ENCODE measurements at regions not wholly inside any gene's neighbourhood (a gene's known extent, or its start where the extent isn't known, plus 50 kb on each side); places are given as distances from the start of the nearest gene placed in this dataset.

DNA sequence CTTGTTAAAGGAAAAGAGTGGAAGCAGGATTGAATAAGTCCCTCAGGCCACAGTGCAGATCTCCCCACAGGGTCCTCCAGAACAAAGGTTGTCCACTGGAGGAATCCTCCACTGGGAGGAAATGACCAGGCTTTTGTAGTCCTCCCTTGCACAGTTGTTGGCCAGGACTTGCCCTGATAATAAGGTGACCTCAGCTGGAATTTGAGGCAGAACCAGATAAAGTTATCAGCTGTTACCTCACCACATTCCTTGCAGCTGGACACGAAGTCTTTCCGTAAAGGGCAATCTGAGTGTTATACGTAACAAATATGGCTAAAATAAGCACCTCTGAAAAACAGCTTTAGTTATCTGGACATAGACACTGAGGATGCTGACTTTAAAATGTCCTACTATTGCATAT is 83.5 kb upstream of the NAALADL2 start:
- Histone ChIP-seq H3F3A (ENCODE audit: insufficient read depth) (no peaks in the 10 kb centered on the region), H3K4me2 (ENCODE audit: low read depth, low read length, poor library complexity, severe bottlenecking) (no peak overlapping the region)
- TF ChIP-seq, protein P1, sequence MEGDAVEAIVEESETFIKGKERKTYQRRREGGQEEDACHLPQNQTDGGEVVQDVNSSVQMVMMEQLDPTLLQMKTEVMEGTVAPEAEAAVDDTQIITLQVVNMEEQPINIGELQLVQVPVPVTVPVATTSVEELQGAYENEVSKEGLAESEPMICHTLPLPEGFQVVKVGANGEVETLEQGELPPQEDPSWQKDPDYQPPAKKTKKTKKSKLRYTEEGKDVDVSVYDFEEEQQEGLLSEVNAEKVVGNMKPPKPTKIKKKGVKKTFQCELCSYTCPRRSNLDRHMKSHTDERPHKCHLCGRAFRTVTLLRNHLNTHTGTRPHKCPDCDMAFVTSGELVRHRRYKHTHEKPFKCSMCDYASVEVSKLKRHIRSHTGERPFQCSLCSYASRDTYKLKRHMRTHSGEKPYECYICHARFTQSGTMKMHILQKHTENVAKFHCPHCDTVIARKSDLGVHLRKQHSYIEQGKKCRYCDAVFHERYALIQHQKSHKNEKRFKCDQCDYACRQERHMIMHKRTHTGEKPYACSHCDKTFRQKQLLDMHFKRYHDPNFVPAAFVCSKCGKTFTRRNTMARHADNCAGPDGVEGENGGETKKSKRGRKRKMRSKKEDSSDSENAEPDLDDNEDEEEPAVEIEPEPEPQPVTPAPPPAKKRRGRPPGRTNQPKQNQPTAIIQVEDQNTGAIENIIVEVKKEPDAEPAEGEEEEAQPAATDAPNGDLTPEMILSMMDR (IDR thresholded peaks at IDR 0.05; ENCODE audit: insufficient read depth, low read length, poor library complexity, severe bottlenecking) = no peak
- TF ChIP-seq EZH2phosphoT487 (conservative IDR thresholded peaks at IDR 0.05; ENCODE audit: low read length) = no peak

DNA sequence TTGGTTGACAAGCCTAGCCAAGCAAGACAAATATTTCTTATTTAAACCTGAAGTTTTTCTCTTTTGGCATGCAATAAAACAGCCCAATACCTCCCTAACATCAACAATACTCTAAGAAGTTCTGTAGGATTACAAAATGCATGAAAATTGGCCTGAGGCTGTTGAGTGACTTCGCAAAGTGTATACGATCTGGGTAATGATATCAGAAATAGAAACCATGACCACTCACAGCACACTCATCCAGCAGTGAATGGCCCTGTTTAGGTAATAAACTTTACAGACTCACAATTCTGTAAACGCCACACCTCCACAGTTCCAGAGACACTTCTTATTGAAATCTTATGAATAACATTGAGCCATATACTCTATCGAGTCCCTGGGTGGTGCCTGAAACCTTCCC is 83.0 kb upstream of the NAALADL2 start:
- H3K9ac ChIP-seq (ENCODE audit: low read length) = no peak overlapping the region
- H4K20me1 ChIP-seq (ENCODE audit: low read depth, low read length) = no peaks in the 10 kb centered on the region
- no peak overlapping the region for H2AFZ ChIP-seq (ENCODE audit: low read depth, low read length, severe bottlenecking)
- H3K9me2 ChIP-seq (replicated peaks; ENCODE audit: insufficient read depth, low read length) = no peaks in the 10 kb centered on the region
- H3K27me3 ChIP-seq (ENCODE audit: low read length) = no peaks in the 10 kb centered on the region
- TF ChIP-seq EZH2phosphoT487 (conservative IDR thresholded peaks at IDR 0.05; ENCODE audit: low read length) = no peak
- TF ChIP-seq, protein P1 (IDR thresholded peaks at IDR 0.05; ENCODE audit: insufficient read depth, low read length, poor library complexity, severe bottlenecking) = no peak
- no peaks in the 10 kb centered on the region for H3K79me2 ChIP-seq (ENCODE audit: insufficient read depth, low read length)
- no peaks in the 10 kb centered on the region for H3K9me3 ChIP-seq (ENCODE audit: insufficient read depth, low read length)
- no peak overlapping the region for H3K4me2 ChIP-seq (ENCODE audit: low read depth, low read length, poor library complexity, severe bottlenecking)
- H3K27ac ChIP-seq (ENCODE audit: low read depth, low read length) = no peak overlapping the region
- H3K36me3 ChIP-seq (ENCODE audit: low read length) = no peaks in the 10 kb centered on the region
- H3F3A ChIP-seq (ENCODE audit: insufficient read depth) = no peaks in the 10 kb centered on the region
- H3K4me3 ChIP-seq (ENCODE audit: insufficient read depth, low read length, poor library complexity, severe bottlenecking) = no peak overlapping the region

More for the DNA sequence above, 83.5 kb upstream of the NAALADL2 start:
- Histone ChIP-seq H3K9me2 (replicated peaks; ENCODE audit: insufficient read depth, low read length) (no peaks in the 10 kb centered on the region), H3K9me3 (ENCODE audit: insufficient read depth, low read length) (no peaks in the 10 kb centered on the region), H3K9ac (ENCODE audit: low read length) (no peak overlapping the region), H3K27ac (ENCODE audit: low read depth, low read length) (no peak overlapping the region), H2AFZ (ENCODE audit: low read depth, low read length, severe bottlenecking) (no peak overlapping the region), H3K27me3 (ENCODE audit: low read length) (no peaks in the 10 kb centered on the region), H4K20me1 (ENCODE audit: low read depth, low read length) (no peaks in the 10 kb centered on the region), H3K79me2 (ENCODE audit: insufficient read depth, low read length) (no peaks in the 10 kb centered on the region), H3K36me3 (ENCODE audit: low read length) (no peaks in the 10 kb centered on the region), H3K4me3 (ENCODE audit: insufficient read depth, low read length, poor library complexity, severe bottlenecking) (no peak overlapping the region)

DNA sequence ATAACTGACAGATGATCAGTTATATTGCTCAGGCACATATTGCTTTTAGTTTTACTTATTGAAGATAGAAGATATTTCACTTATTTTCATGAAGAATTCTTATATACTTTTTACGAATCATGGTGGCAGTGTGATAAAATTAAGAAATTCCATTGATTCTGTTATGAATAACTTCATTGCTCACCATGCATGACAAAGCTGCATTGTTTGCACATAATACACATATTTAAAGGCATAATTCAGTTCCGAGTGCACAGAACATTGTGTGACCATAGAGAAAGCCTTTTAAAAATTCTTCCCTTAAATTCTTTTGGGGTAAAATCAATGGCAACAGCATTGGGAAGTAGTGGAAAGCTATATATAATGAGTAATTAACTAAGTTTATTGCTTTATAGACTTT is 82.5 kb upstream of the NAALADL2 start:
- no peak for TF ChIP-seq EZH2phosphoT487 (conservative IDR thresholded peaks at IDR 0.05; ENCODE audit: low read length)
- TF ChIP-seq, protein P1 (IDR thresholded peaks at IDR 0.05; ENCODE audit: insufficient read depth, low read length, poor library complexity, severe bottlenecking) = no peak
- no peak overlapping the region for H3K4me3 ChIP-seq (ENCODE audit: insufficient read depth, low read length, poor library complexity, severe bottlenecking)
- no peaks in the 10 kb centered on the region for H3F3A ChIP-seq (ENCODE audit: insufficient read depth)
- H3K9ac ChIP-seq (ENCODE audit: low read length) = no peak overlapping the region
- no peaks in the 10 kb centered on the region for H4K20me1 ChIP-seq (ENCODE audit: low read depth, low read length)
- H3K27ac ChIP-seq (ENCODE audit: low read depth, low read length) = no peak overlapping the region
- H3K79me2 ChIP-seq (ENCODE audit: insufficient read depth, low read length) = no peaks in the 10 kb centered on the region
- no peak overlapping the region for H2AFZ ChIP-seq (ENCODE audit: low read depth, low read length, severe bottlenecking)
- H3K27me3 ChIP-seq (ENCODE audit: low read length) = no peaks in the 10 kb centered on the region
- H3K36me3 ChIP-seq (ENCODE audit: low read length) = no peaks in the 10 kb centered on the region
- no peaks in the 10 kb centered on the region for H3K9me3 ChIP-seq (ENCODE audit: insufficient read depth, low read length)
- H3K4me2 ChIP-seq (ENCODE audit: low read depth, low read length, poor library complexity, severe bottlenecking) = no peak overlapping the region
- no peaks in the 10 kb centered on the region for H3K9me2 ChIP-seq (replicated peaks; ENCODE audit: insufficient read depth, low read length)
